ENCODE measurements at regions not wholly inside any gene's neighbourhood (a gene's known extent, or its start where the extent isn't known, plus 50 kb on each side); places are given as distances from the start of the nearest gene placed in this dataset.

DNA sequence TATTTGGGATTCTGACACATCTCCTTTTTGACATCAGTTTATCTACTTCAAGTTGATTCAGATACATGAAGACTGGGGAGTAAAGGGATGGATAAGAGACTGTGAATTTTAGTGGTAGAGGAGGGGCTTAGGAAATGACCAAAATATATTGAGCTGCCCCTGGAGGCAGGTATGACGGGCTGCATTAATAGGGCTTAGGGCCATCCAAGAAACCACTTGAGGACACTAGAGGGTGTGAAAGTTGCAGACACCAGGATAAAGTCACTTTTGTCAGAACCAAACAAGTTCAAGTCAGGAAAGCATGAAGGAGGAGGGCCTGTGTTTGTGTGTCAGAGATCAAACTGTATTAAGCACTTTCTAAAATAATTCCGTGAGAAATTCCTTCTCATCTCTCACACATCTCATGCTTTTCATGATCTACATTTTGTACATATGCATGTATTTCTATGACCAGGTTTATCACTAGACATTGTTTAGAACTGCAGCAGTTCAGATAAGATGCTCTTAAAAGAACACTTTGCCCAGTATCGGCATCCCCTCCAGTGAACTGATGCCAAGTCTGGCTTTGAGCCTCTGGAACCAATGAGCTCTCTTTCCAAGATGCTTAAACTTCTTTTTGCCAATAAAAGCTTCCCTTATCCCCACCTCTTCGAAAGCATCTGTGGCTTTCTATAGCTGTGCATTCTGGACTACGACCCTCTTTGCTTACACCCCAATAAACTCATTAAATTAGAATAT lies 136.9 kb downstream of the SLC38A1 start:
- no peak for DNase-seq (ENCODE audit: low read depth in 4 of 4, low spot score in 1 of 4)

- DNase-seq (ENCODE audit: low read depth in 4 of 4, low spot score in 1 of 4), result no peak
Observed at GRCh38 chr12:46127656-46128055, 137.3 kb upstream of the SCAF11 start.

GRCh38 chr12:46126050-46126727 lies 135.8 kb upstream of the SCAF11 start:
- DNase-seq (ENCODE audit: low read depth in 4 of 4, low spot score in 1 of 4), result no peak

GRCh38 chr12:46124848-46125619 lies 134.7 kb upstream of the SCAF11 start:
- DNase-seq (ENCODE audit: low read depth in 4 of 4, low spot score in 1 of 4), result peak in 3 of 4 experiments; percentile 13 to 21 (median 20)

- DNase-seq (ENCODE audit: low read depth in 4 of 4, low spot score in 1 of 4), result no peak
Observed at GRCh38 chr12:46124132-46124847, 133.9 kb upstream of the SCAF11 start.

- DNase-seq (ENCODE audit: low read depth in 4 of 4, low spot score in 1 of 4), result no peak
Observed at GRCh38 chr12:46112364-46112763, 122.0 kb upstream of the SCAF11 start.

GRCh38 chr12:46111715-46112114 lies 121.3 kb upstream of the SCAF11 start:
- DNase-seq (ENCODE audit: low read depth in 4 of 4, low spot score in 1 of 4), result no peak

GRCh38 chr12:46110928-46111699 lies 120.7 kb upstream of the SCAF11 start:
- DNase-seq (ENCODE audit: low read depth in 4 of 4, low spot score in 1 of 4), result no peak

GRCh38 chr12:46110223-46110611 lies 119.8 kb upstream of the SCAF11 start:
- DNase-seq (ENCODE audit: low read depth in 4 of 4, low spot score in 1 of 4), result no peak

GRCh38 chr12:46109343-46110222 lies 119.2 kb upstream of the SCAF11 start:
- DNase-seq (ENCODE audit: low read depth in 4 of 4, low spot score in 1 of 4), result no peak

DNA sequence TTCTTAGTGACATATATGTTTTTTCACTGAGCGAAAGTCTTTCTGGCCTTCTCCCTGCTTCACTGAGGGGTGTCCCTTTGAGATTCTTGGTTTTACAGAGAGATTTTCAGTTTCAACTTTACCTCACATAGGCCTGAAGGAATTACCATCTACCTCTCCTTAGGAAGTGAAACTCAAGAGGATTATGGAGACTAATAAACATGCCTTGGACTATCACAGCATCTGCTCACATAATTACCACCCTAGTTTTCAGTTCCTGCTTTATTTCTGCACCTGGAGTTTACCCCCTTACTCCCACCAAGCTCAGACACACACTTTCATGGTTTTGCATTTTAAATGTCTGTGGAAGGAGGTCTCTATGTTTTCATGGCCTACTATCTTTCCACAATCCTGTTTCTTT lies 118.3 kb upstream of the SCAF11 start:
- no peak for DNase-seq (ENCODE audit: low read depth in 4 of 4, low spot score in 1 of 4)

DNA sequence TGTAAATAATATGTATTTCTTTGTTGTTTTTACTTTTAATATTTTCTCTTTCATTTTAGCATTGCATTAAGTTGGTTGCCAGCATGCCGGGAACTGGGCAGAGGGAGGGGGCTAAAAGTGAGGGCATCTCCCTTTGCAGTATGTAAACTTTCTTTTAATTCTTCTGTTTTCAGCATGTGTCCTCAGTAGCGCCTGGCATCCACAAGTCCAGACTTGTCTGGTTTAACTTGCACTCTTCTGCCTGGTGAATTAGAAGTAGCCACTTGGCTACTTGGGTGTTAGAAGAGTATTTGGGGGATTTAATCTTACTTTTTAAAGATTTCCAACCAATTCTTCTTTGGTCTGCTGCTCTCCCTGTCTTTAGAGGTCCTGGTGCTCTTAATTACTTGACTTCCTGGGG lies 117.2 kb upstream of the SCAF11 start:
- DNase-seq (ENCODE audit: low read depth in 4 of 4, low spot score in 1 of 4), result no peak

DNA sequence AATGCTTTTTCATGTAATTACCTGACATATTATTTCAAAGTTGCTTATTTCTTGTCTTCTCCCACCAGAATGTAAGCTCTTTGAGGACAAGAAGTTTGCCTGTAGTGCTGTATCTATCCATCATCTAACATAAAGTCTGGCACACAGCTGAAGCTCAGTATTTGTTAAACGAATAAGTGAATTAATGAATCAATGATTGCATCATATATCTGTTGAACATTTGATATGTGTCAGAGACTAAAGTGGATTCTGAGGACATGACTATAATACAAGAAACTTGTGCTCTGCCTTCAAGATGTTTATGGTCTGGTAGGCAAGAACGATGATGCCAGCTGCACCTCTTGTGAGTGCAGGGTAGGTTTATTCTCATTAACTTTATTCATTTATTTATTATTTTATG lies 115.4 kb upstream of the SCAF11 start:
- no peak for DNase-seq (ENCODE audit: low read depth in 4 of 4, low spot score in 1 of 4)

GRCh38 chr12:46103559-46104383 lies 113.4 kb upstream of the SCAF11 start:
- no peak for DNase-seq (ENCODE audit: low read depth in 4 of 4, low spot score in 1 of 4)

GRCh38 chr12:46101485-46101869 lies 111.1 kb upstream of the SCAF11 start:
- DNase-seq (ENCODE audit: low read depth in 4 of 4, low spot score in 1 of 4), result no peak

DNA sequence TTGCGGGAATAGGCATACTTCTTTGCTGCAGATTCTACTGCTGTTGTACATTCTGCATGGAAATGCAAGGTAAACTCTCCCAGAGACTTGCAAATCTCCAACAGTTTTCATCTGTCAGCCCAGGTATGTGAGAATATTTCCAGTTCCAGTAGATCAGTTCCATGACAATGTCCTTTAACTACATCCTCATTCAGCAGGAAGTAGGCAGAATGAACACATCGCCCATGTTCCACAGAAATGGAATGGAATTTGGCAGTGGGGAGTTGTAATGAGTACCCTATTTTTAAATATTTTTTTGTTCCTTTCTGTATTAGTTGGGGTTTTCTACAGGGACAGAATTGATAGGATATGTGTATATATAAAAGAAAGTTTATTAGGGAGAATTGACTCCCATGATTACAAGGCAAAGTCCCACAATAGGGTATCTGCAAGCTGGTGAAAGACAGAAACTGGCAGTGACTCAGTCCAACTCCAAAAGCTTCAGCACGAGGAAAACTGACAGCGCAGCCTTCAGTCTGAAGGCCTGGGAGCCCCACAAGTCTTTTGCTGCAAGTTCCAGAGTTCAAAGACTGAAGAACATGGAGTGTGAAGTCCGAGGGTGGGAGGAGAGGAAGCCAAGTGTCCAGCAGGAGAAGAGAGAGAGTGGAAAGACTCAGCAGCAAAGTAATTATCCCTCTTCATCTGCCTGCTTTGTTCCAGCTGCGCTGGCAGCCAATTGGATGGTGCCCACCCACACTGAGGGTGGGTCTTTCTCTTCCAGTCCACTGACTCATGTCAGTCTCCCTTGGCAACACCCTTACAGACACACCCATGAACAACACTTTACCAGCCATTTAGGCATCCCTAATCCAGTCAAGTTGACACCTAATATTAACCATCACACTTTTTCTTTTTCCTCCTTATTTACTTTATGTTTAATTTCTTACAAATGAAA lies 110.4 kb upstream of the SCAF11 start:
- DNase-seq (ENCODE audit: low read depth in 4 of 4, low spot score in 1 of 4), result no peak

DNA sequence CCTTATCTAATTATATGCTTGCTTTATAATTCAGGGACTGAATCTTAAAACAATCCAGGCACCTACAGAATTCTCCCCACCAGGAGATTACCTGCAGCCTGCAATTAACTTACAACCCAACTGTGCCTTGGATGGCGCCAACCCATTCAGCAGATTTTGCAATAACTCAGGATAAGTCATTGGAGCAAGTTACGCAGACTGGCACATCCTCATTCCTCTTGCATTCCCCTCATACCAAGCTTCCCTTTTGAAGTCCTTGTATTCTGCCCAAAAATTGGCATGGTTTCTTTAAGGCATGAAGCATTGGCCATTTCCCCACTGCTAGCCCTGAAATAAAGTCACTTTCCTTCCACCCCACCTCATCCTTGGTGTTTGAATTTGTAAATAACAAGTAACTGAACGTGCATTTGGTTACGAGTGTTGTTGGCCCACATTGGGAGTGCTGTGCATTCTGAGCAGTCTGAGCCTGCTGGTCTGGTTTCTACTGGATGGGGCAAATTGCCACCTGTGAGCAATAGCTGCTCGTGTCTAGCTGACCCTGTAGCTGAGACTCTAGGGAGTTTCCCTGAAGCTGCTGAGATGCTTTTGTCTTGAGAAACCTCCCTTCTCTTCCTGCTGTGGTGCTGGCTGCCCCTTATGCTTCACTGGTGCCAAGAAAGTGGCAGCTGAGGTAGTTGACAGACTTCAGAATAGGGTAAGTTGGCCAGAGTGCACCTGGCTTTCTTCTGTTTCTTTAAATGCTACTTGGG lies 99.2 kb upstream of the SCAF11 start:
- no peak for DNase-seq (ENCODE audit: low read depth in 4 of 4, low spot score in 1 of 4)
